ENCODE measurements at regions not wholly inside any gene's neighbourhood (a gene's known extent, or its start where the extent isn't known, plus 50 kb on each side); places are given as distances from the start of the nearest gene placed in this dataset.

DNA sequence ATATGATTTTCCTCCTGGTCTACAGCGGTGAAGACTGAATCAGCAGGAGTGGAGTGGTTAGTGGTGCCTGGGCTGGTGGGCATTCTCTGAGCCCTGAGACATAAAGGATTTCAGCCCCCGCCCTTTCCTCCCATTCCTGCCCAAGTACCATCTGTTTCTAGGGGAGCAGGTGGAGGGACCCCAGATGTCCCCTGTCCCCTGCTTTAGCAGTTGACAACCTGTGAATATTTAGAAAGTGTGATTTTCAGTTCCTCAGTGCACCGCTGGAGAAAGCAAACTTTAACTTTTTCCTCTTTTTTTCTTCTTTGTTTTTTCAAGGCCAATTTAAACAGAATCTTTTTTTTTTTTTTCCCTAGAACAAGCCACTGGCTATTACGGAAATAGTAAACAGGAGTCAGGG, 163.8 kb upstream of the MYL2 start:
- POLR2A ChIA-PET, result no interaction called here
- CTCF ChIA-PET, result interaction anchor here (1.4 kb wide), 1 partner anchor 46 kb away, joined by 3 read pairs; no protein-coding TSS in a partner anchor
- no peaks in the 10 kb centered on the region for H3K9me3 ChIP-seq
- WGBS (ENCODE audit: missing lambda C conversion rate), result 79% methylated on average over 4 of the region's 4 CpGs
- DNase-seq (ENCODE audit: low read depth in 1 of 2, low spot score in 1 of 2), result no peak
- no peak overlapping the region for H3K27ac ChIP-seq
- no peak overlapping the region for H3K4me3 ChIP-seq
- H3K4me1 ChIP-seq, result no peaks in the 10 kb centered on the region
- H3K4me2 ChIP-seq, result no peak overlapping the region
- ATAC-seq, result no peak
- no peak for FAIRE-seq
- no peak for TF ChIP-seq HES2 (IDR thresholded peaks at IDR 0.05)
- TF ChIP-seq PHF8 (IDR thresholded peaks at IDR 0.05; ENCODE audit: borderline replicate concordance, low read depth), result no peak
- TF ChIP-seq NFE2L2 (conservative IDR thresholded peaks at IDR 0.05; ENCODE audit: low read length), result no peak
- no peak for TF ChIP-seq REST (IDR thresholded peaks at IDR 0.05)

DNA sequence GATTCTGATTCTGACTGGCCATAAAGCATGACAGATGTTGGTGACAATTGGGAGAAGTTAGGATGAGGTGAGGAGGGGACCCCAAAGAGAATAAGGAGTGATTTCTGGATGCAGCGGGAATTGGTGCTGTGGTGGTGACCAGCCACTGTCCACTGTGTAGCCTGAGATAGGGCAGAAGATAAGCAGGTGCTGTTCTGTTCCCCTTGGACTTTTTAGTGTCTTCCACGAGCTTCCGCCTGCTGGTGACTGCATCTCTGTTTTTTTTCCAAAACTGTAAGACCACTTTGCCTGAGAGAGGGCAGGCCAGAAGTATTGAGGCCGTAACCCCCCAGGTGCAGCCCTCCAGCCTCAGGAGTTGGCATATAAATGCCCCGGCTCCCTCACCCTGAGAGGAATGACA, 161.2 kb upstream of the MYL2 start:
- FAIRE-seq (no peak), ATAC-seq (no peak), DNase-seq (ENCODE audit: low read depth in 1 of 2, low spot score in 1 of 2) (no peak)
- TF ChIP-seq ZC3H11A (IDR thresholded peaks at IDR 0.05), result no peak
- POLR2A ChIA-PET, result no interaction called here
- H3K4me3 ChIP-seq, result no peak overlapping the region
- CTCF ChIA-PET, result interaction anchor here (1.2 to 1.9 kb wide), 2 partner anchors 15 to 187 kb away, joined by 3 to 6 read pairs; no protein-coding TSS in a partner anchor
- peaks cover 14% of the 10 kb centered on the region for H3K4me1 ChIP-seq
- WGBS (ENCODE audit: missing lambda C conversion rate), result 77% methylated on average over 5 of the region's 5 CpGs
- H3K4me2 ChIP-seq, result no peak overlapping the region
- H3K27ac ChIP-seq, result no peak overlapping the region
- H3K9me3 ChIP-seq, result no peaks in the 10 kb centered on the region

GRCh38 chr12:111078731-111079130, 158.4 kb upstream of the MYL2 start:
- ATAC-seq (no peak), DNase-seq (ENCODE audit: low read depth in 1 of 2, low spot score in 1 of 2) (no peak), FAIRE-seq (no peak)
- WGBS (ENCODE audit: missing lambda C conversion rate), result 91% methylated on average over 4 of the region's 4 CpGs
- TF ChIP-seq FOSB (CRISPR knock-in tag; IDR thresholded peaks at IDR 0.05), result no peak
- TF ChIP-seq ATOH8 (CRISPR knock-in tag; IDR thresholded peaks at IDR 0.05; ENCODE audit: low read depth), result no peak
- H3K4me3 ChIP-seq, result no peak overlapping the region
- H3K9me3 ChIP-seq, result no peaks in the 10 kb centered on the region
- H3K4me1 ChIP-seq, result peaks cover 19% of the 10 kb centered on the region
- no peak overlapping the region for H3K4me2 ChIP-seq
- CTCF ChIA-PET, result no interaction called here
- peak overlapping the region in 1 of 2 experiments; percentile 40; a peak in 1 of 6 replicates for H3K27ac ChIP-seq
- POLR2A ChIA-PET, result no interaction called here

GRCh38 chr12:111076611-111077451, 156.5 kb upstream of the MYL2 start:
- no peak overlapping the region for H3K4me3 ChIP-seq
- FAIRE-seq (no peak), DNase-seq (ENCODE audit: low read depth in 1 of 2, low spot score in 1 of 2) (peak in 1 of 2 experiments; percentile 69), ATAC-seq (peak; percentile 60 to 85)
- peaks cover 2% of the 10 kb centered on the region; the same call in 1 of the 3 replicates for H3K9me3 ChIP-seq
- H3K27ac ChIP-seq, result peak overlapping the region in 1 of 2 experiments; percentile 40; a peak in 1 of 6 replicates
- CTCF ChIA-PET, result interaction anchor here (1.1 to 2.5 kb wide), 5 partner anchors 10 to 183 kb away, joined by 3 to 7 read pairs (median 4); no protein-coding TSS in a partner anchor
- WGBS (ENCODE audit: missing lambda C conversion rate), result 27% methylated on average over 22 of the region's 23 CpGs
- peaks cover 19% of the 10 kb centered on the region for H3K4me1 ChIP-seq
- TF ChIP-seq JUN (IDR thresholded peaks at IDR 0.05) (peak in 1 of 2 experiments; percentile 34; a peak in 1 of 5 replicates), EP300 (IDR thresholded peaks at IDR 0.05) (peak in 1 of 2 experiments; percentile 17; a peak in 1 of 5 replicates), MAFK (IDR thresholded peaks at IDR 0.05; ENCODE audit: partially characterized antibody) (peak; percentile 29), GATA3 (IDR thresholded peaks at IDR 0.05; ENCODE audit: borderline replicate concordance) (peak; percentile 77), JUNB (IDR thresholded peaks at IDR 0.05) (peak; percentile 18; the same call in 1 of the 2 replicates), CEBPB (IDR thresholded peaks at IDR 0.05) (peak; percentile 43 to 83; a peak in 3 of 4 replicates), NR3C1 (IDR thresholded peaks at IDR 0.05) (no peak)
- TF ChIP-seq, protein P1, sequence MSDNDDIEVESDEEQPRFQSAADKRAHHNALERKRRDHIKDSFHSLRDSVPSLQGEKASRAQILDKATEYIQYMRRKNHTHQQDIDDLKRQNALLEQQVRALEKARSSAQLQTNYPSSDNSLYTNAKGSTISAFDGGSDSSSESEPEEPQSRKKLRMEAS (IDR thresholded peaks at IDR 0.05), result peak; percentile 46
- TF ChIP-seq, protein P2, sequence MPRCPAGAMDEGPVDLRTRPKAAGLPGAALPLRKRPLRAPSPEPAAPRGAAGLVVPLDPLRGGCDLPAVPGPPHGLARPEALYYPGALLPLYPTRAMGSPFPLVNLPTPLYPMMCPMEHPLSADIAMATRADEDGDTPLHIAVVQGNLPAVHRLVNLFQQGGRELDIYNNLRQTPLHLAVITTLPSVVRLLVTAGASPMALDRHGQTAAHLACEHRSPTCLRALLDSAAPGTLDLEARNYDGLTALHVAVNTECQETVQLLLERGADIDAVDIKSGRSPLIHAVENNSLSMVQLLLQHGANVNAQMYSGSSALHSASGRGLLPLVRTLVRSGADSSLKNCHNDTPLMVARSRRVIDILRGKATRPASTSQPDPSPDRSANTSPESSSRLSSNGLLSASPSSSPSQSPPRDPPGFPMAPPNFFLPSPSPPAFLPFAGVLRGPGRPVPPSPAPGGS (IDR thresholded peaks at IDR 0.05), result no peak
- POLR2A ChIA-PET, result no interaction called here
- H3K4me2 ChIP-seq, result peak overlapping the region; percentile 31

Measured in A549 (cell line).